ENCODE measurements at regions not wholly inside any gene's neighbourhood (a gene's known extent, or its start where the extent isn't known, plus 50 kb on each side); places are given as distances from the start of the nearest gene placed in this dataset.

GRCh38 chr20:11252447-11252846 lies 578.6 kb upstream of the JAG1 start:
- TF ChIP-seq POLR2A (IDR thresholded peaks at IDR 0.05) (no peak), POLR2AphosphoS5 (IDR thresholded peaks at IDR 0.05) (no peak)
- TF ChIP-seq, protein P1, sequence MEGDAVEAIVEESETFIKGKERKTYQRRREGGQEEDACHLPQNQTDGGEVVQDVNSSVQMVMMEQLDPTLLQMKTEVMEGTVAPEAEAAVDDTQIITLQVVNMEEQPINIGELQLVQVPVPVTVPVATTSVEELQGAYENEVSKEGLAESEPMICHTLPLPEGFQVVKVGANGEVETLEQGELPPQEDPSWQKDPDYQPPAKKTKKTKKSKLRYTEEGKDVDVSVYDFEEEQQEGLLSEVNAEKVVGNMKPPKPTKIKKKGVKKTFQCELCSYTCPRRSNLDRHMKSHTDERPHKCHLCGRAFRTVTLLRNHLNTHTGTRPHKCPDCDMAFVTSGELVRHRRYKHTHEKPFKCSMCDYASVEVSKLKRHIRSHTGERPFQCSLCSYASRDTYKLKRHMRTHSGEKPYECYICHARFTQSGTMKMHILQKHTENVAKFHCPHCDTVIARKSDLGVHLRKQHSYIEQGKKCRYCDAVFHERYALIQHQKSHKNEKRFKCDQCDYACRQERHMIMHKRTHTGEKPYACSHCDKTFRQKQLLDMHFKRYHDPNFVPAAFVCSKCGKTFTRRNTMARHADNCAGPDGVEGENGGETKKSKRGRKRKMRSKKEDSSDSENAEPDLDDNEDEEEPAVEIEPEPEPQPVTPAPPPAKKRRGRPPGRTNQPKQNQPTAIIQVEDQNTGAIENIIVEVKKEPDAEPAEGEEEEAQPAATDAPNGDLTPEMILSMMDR (IDR thresholded peaks at IDR 0.05): no peak

Measured in sigmoid colon (tissue), 4 donors.